OCI-LY3 (cell line): ENCODE measurements at regions not wholly inside any gene's neighbourhood (a gene's known extent, or its start where the extent isn't known, plus 50 kb on each side); places are given as distances from the start of the nearest gene placed in this dataset.

Experiments
- H2AFZ ChIP-seq: fragments of 200-600, 300-600 bp; shearing (Covaris generic); 2 replicates; pipeline ENCODE4 v1.6.0; 2014; ENCODE audit warnings: antibody characterized with exemption, low read depth, low read length
- H3K27ac ChIP-seq: fragments of 200-600, 300-600 bp; sonication (generic); 2 replicates; pipeline ENCODE4 v1.5.1; 2014; ENCODE audit warnings: mild to moderate bottlenecking, low read length, moderate library complexity, mixed read lengths
- H3K27me3 ChIP-seq: fragments of 200-600, 300-600 bp; sonication (generic); 2 replicates; pipeline ENCODE4 v1.6.1; 2014; ENCODE audit warnings: low read depth, low read length, mixed read lengths
- H3K36me3 ChIP-seq: fragments of 200-600, 300-600 bp; sonication (generic); replicated peaks from 2 replicates; pipeline ENCODE3; 2014; ENCODE audit warnings: low read depth, low read length, mixed read lengths
- H3K4me1 ChIP-seq: fragments of 300-600, 200-600 bp; sonication (generic); 2 replicates; pipeline ENCODE4 v1.6.1; 2014; ENCODE audit warnings: low read length, mixed read lengths
- H3K4me2 ChIP-seq: fragments of 200-600, 300-600 bp; sonication (generic); 2 replicates; pipeline ENCODE4 v1.6.1; 2014; ENCODE audit warnings: low read length, mixed read lengths
- H3K4me3 ChIP-seq: fragments of 300-600, 200-600 bp; sonication (generic); 2 replicates; pipeline ENCODE4 v1.5.1; 2014; ENCODE audit warnings: antibody characterized with exemption, mild to moderate bottlenecking, low read length, moderate library complexity
- H3K79me2 ChIP-seq: fragments of 300-600, 200-600 bp; shearing (Covaris generic); 2 replicates; pipeline ENCODE4 v1.6.1; 2014; ENCODE audit warnings: mild to moderate bottlenecking, low read length, mixed read lengths
- H3K9ac ChIP-seq: fragments of 300-600, 200-600 bp; shearing (Covaris generic); 2 replicates; pipeline ENCODE4 v1.6.0; 2014; ENCODE audit warnings: mild to moderate bottlenecking, low read length, moderate library complexity
- H3K9me3 ChIP-seq: fragments of 200-600, 300-600 bp; shearing (Covaris generic); 2 replicates; pipeline ENCODE4 v1.6.1; 2014; ENCODE audit warnings: low read length, mixed read lengths; ENCODE audit not compliant: insufficient read depth
- H4K20me1 ChIP-seq: fragments of 200-600, 300-600 bp; sonication (generic); 2 replicates; pipeline ENCODE4 v1.6.1; 2016; ENCODE audit warnings: low read length, mixed read lengths; ENCODE audit not compliant: insufficient read depth
- EZH2phosphoT487 ChIP-seq: fragments of 200-600 bp; shearing (Covaris generic); IDR thresholded peaks from 2 replicates; pipeline ENCODE4 v1.6.1; 2018; ENCODE audit warnings: antibody characterized with exemption, mixed run types, low read depth
- TF ChIP-seq, protein P1 (sequence below): fragments of 200-600, 300-600 bp; sonication (generic); IDR thresholded peaks from 2 replicates; pipeline ENCODE4 v1.5.1; 2014; ENCODE audit warnings: antibody characterized with exemption, low read length, low read depth

DNA sequence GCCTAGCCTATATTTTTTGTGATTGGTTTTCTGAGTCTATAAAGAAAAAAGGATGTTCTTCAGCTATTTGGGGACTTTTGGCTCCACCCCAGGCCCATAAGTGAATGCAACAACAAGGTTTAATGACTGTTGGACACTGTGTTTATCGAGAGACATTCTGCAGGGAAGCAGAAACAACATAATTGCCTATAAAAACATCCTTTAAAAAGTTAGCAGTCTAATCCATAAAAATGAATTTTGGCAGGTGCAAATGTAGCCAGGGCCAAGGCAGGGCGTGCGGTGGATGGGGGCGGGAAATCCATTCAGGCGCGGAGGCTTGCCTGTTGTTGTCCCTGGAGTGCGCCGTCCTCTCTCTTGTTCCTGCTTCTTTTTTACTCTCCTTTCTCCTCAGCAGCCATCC lies 99.3 kb downstream of the PAX1 start:
- H3K4me1 ChIP-seq, result no peaks in the 10 kb centered on the region
- H3K79me2 ChIP-seq, result no peaks in the 10 kb centered on the region
- no peaks in the 10 kb centered on the region for H4K20me1 ChIP-seq
- H3K36me3 ChIP-seq, result no peaks in the 10 kb centered on the region
- no peaks in the 10 kb centered on the region for H3K27me3 ChIP-seq
- H3K9ac ChIP-seq, result no peak overlapping the region
- H3K4me2 ChIP-seq, result no peak overlapping the region
- no peaks in the 10 kb centered on the region for H3K9me3 ChIP-seq
- TF ChIP-seq, protein P1, sequence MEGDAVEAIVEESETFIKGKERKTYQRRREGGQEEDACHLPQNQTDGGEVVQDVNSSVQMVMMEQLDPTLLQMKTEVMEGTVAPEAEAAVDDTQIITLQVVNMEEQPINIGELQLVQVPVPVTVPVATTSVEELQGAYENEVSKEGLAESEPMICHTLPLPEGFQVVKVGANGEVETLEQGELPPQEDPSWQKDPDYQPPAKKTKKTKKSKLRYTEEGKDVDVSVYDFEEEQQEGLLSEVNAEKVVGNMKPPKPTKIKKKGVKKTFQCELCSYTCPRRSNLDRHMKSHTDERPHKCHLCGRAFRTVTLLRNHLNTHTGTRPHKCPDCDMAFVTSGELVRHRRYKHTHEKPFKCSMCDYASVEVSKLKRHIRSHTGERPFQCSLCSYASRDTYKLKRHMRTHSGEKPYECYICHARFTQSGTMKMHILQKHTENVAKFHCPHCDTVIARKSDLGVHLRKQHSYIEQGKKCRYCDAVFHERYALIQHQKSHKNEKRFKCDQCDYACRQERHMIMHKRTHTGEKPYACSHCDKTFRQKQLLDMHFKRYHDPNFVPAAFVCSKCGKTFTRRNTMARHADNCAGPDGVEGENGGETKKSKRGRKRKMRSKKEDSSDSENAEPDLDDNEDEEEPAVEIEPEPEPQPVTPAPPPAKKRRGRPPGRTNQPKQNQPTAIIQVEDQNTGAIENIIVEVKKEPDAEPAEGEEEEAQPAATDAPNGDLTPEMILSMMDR, result no peak
- TF ChIP-seq EZH2phosphoT487, result no peak
- no peak overlapping the region for H3K27ac ChIP-seq
- no peak overlapping the region for H3K4me3 ChIP-seq
- no peak overlapping the region for H2AFZ ChIP-seq

DNA sequence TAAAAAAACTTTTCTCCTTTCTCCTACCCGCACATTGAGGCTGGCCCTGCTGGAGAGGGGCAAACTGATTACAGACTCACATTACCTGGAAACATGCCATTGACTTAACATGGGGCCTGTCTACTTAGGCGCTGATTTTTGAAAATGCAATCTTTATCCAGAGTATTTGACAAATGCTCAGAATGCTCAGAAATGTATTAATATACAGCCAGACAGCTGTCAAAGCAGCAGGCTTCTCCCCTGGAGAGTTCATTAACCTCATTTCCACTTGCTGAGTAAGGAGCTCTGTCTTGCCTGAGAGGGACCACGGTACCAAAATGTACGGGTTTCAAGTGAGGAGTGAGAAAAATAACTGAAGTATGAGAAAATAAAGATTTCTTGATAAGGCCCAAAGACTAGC lies 95.7 kb downstream of the PAX1 start:
- TF ChIP-seq, protein P1, result no peak
- TF ChIP-seq EZH2phosphoT487, result no peak
- Histone ChIP-seq H3K4me2 (no peak overlapping the region), H3K79me2 (no peaks in the 10 kb centered on the region)

DNA sequence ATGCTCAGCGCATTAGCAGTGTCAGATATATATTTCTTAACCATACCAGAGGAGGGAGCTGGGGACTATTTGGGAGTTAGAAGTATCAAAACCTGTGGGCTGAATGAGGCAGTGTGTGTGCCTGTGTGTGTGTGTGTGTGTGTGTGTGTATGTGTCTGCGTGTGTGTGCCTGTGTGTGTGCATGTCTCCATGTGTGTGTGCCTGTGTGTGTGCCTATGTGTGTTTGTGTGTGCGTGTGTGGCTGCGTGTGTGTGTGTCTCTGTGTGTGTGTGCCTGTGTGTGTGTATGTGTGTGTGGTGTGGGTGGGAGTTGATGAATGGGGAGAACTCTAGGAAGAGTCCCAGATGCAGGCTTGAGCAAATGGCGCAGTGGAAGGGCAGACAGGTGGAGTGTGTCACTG lies 92.9 kb downstream of the PAX1 start:
- Histone ChIP-seq H3K4me2 (no peak overlapping the region), H3K27me3 (no peaks in the 10 kb centered on the region), H2AFZ (no peak overlapping the region), H3K4me3 (no peak overlapping the region), H3K36me3 (no peaks in the 10 kb centered on the region), H3K79me2 (no peaks in the 10 kb centered on the region), H3K9ac (no peak overlapping the region), H4K20me1 (no peaks in the 10 kb centered on the region), H3K9me3 (no peaks in the 10 kb centered on the region), H3K4me1 (no peaks in the 10 kb centered on the region), H3K27ac (no peak overlapping the region)
- TF ChIP-seq EZH2phosphoT487, result no peak
- TF ChIP-seq, protein P1, result no peak

More for the DNA sequence above, 95.7 kb downstream of the PAX1 start:
- no peaks in the 10 kb centered on the region for H3K4me1 ChIP-seq
- no peak overlapping the region for H3K4me3 ChIP-seq
- H4K20me1 ChIP-seq, result no peaks in the 10 kb centered on the region
- H2AFZ ChIP-seq, result no peak overlapping the region
- no peak overlapping the region for H3K27ac ChIP-seq
- H3K9me3 ChIP-seq, result no peaks in the 10 kb centered on the region
- H3K27me3 ChIP-seq, result no peaks in the 10 kb centered on the region
- H3K36me3 ChIP-seq, result no peaks in the 10 kb centered on the region
- no peak overlapping the region for H3K9ac ChIP-seq

DNA sequence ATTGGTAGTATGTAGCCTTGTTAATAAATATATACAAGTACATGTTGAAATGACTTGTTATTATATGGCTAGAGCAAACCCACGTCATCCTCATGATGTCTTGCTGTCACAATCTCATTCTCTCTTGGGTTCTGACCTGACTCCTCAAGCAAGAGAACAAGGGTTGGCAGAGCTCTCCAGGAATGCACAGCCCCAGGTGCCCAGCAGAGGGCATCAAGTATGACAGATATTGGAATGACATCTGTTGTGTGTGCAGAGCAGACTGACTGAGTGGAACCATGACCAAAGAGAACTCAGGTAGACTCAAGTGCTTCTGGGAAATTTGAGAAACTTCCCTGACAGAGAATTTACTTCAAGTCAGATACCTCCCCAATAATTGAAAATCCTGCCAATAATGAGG lies 90.6 kb downstream of the PAX1 start:
- H3K4me2 ChIP-seq, result no peak overlapping the region
- no peaks in the 10 kb centered on the region for H3K9me3 ChIP-seq
- no peak overlapping the region for H2AFZ ChIP-seq
- H3K36me3 ChIP-seq, result no peaks in the 10 kb centered on the region
- TF ChIP-seq, protein P1, result peak; percentile 42
- no peak for TF ChIP-seq EZH2phosphoT487
- H3K4me3 ChIP-seq, result no peak overlapping the region
- no peak overlapping the region for H3K9ac ChIP-seq
- no peaks in the 10 kb centered on the region for H4K20me1 ChIP-seq
- H3K27ac ChIP-seq, result no peak overlapping the region
- no peaks in the 10 kb centered on the region for H3K79me2 ChIP-seq
- no peaks in the 10 kb centered on the region for H3K4me1 ChIP-seq
- H3K27me3 ChIP-seq, result no peaks in the 10 kb centered on the region; the same call in 1 of the 2 replicates
